SJCRH30 (cell line): ENCODE measurements at regions not wholly inside any gene's neighbourhood (a gene's known extent, or its start where the extent isn't known, plus 50 kb on each side); places are given as distances from the start of the nearest gene placed in this dataset.
"Not testable (repeated sequence)": the region's sequence is repeated elsewhere in the genome, so short reads cannot be mapped to it uniquely, and the experiment has no call there.

ENCODE experiments used
- DNase-seq, 2 experiments: peaks; one replicate each; pipeline ENCODE4 v3.0.0-alpha.2; 2015 to 2020
- H3K27ac ChIP-seq: fragments of 250-450 bp; sonication (Bioruptor Pico); 2 replicates; pipeline ENCODE4 v1.5.1; 2020; ENCODE audit warnings: mild to moderate bottlenecking, moderate library complexity
- H3K27me3 ChIP-seq: fragments of 250-450 bp; sonication (Bioruptor Pico); 2 replicates; pipeline ENCODE4 v1.5.1; 2020; ENCODE audit warnings: mild to moderate bottlenecking, moderate library complexity
- H3K36me3 ChIP-seq: fragments of 250-450 bp; sonication (Bioruptor Pico); 2 replicates; pipeline ENCODE4 v1.5.1; 2020; ENCODE audit warnings: mild to moderate bottlenecking, moderate library complexity
- H3K4me1 ChIP-seq: fragments of 250-450 bp; sonication (Bioruptor Pico); 2 replicates; pipeline ENCODE4 v1.5.1; 2020; ENCODE audit warnings: mild to moderate bottlenecking, moderate library complexity
- H3K4me3 ChIP-seq: fragments of 250-450 bp; sonication (Bioruptor Pico); 2 replicates; pipeline ENCODE4 v1.5.1; 2020; ENCODE audit warnings: mild to moderate bottlenecking, moderate library complexity
- H3K9me3 ChIP-seq: fragments of 250-450 bp; sonication (Bioruptor Pico); replicated peaks from 2 replicates; pipeline ENCODE4 v1.5.1; 2020; ENCODE audit warnings: mild to moderate bottlenecking, moderate library complexity

- not testable (repeated sequence) for H3K27me3 ChIP-seq, DNase-seq, H3K4me1 ChIP-seq, H3K27ac ChIP-seq, H3K9me3 ChIP-seq, H3K4me3 ChIP-seq, H3K36me3 ChIP-seq
Observed at GRCh38 chrX:83749736-83750135, 111.2 kb upstream of the CYLC1 start.

- not testable (repeated sequence) for H3K4me3 ChIP-seq, DNase-seq, H3K4me1 ChIP-seq, H3K36me3 ChIP-seq, H3K27ac ChIP-seq, H3K9me3 ChIP-seq, H3K27me3 ChIP-seq
Observed at GRCh38 chrX:83750451-83750850, 110.5 kb upstream of the CYLC1 start.

DNA sequence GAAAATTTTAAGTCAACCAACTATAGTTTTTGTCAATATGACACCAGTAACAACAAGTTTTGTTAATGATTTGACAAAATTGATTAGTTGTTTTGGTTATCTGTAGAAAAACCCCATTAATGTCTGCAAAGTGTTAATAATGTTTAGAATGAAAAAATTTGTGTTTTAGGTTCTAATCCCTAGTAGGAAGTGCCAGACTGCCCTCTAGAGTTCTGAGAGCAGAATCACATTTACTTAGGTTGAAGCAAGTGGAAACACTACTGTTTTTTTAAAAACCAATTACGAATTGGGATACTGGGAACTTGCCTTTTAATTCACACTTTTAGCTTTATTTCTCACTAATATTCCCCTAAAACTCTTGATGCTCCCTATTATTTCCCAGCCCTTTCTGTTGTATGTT lies 101.1 kb upstream of the CYLC1 start:
- no peaks in the 10 kb centered on the region for H3K36me3 ChIP-seq
- no peaks in the 10 kb centered on the region for H3K9me3 ChIP-seq
- DNase-seq: peak in 1 of 2 experiments; percentile 38
- H3K27ac ChIP-seq: no peak overlapping the region
- H3K27me3 ChIP-seq: no peaks in the 10 kb centered on the region
- no peak overlapping the region for H3K4me3 ChIP-seq
- H3K4me1 ChIP-seq: no peaks in the 10 kb centered on the region

DNA sequence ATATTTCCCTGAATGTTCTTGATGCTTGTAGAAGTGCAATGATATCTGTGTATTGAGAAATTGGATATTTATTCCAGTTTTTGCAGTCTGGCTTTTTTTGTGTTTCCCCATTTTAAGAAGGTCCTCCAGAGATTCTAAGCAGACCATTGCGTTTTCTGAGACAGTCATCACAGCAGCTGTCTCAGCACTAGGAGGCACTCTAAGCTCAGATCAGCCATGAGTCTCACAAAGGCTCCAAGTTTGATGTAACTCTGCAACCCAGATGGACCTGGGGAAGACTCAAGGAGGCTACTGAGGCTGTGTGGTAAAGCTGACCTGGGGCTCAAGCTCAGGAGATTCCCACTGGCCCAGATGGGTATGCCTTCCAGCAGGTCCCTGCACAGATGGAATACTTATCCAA lies 89.3 kb upstream of the CYLC1 start:
- H3K4me1 ChIP-seq: no peaks in the 10 kb centered on the region
- no peaks in the 10 kb centered on the region for H3K27me3 ChIP-seq
- no peaks in the 10 kb centered on the region for H3K36me3 ChIP-seq
- H3K4me3 ChIP-seq: no peak overlapping the region
- peak; percentile 3 to 11 for DNase-seq
- H3K9me3 ChIP-seq: no peaks in the 10 kb centered on the region
- no peak overlapping the region for H3K27ac ChIP-seq
